ENCODE measurements at regions not wholly inside any gene's neighbourhood (a gene's known extent, or its start where the extent isn't known, plus 50 kb on each side); places are given as distances from the start of the nearest gene placed in this dataset.

DNA sequence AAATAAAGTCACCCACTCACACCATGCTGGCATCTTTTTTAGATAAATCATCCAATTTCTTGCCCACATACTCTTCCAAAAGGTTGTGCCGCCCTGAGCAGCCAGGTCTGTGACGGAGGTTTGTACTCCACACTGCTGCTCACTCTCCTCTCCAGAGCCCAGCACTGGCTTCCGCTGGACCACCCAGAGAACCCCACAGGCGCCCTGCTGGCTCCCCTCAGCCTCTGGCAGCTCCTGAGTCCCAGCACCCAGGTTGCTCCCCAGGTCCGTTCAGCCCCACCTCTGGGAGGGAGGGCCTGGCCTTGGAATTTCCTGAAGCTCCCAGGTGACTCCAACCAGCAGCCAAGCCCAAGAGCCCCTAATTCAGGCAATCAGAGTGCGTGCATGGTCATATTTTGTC, 131.7 kb upstream of the CST7 start:
- TF ChIP-seq, protein P1, sequence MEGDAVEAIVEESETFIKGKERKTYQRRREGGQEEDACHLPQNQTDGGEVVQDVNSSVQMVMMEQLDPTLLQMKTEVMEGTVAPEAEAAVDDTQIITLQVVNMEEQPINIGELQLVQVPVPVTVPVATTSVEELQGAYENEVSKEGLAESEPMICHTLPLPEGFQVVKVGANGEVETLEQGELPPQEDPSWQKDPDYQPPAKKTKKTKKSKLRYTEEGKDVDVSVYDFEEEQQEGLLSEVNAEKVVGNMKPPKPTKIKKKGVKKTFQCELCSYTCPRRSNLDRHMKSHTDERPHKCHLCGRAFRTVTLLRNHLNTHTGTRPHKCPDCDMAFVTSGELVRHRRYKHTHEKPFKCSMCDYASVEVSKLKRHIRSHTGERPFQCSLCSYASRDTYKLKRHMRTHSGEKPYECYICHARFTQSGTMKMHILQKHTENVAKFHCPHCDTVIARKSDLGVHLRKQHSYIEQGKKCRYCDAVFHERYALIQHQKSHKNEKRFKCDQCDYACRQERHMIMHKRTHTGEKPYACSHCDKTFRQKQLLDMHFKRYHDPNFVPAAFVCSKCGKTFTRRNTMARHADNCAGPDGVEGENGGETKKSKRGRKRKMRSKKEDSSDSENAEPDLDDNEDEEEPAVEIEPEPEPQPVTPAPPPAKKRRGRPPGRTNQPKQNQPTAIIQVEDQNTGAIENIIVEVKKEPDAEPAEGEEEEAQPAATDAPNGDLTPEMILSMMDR (IDR thresholded peaks at IDR 0.05) = no peak
- TF ChIP-seq POLR2AphosphoS5 (IDR thresholded peaks at IDR 0.05) (no peak), EP300 (IDR thresholded peaks at IDR 0.05; ENCODE audit: low read depth) (no peak)

All from transverse colon (tissue), 4 donors.